VCaP (cell line): ENCODE measurements at regions not wholly inside any gene's neighbourhood (a gene's known extent, or its start where the extent isn't known, plus 50 kb on each side); places are given as distances from the start of the nearest gene placed in this dataset.

ENCODE experiments used
- H3K27ac ChIP-seq: fragments of 450-650 bp; 2 replicates; pipeline ENCODE4 v1.5.1; 2017
- CTCF ChIP-seq: fragments of 450-650 bp; conservative IDR thresholded peaks from 2 replicates; pipeline ENCODE4 v1.5.1; 2017; ENCODE audit warnings: mild to moderate bottlenecking, moderate library complexity

GRCh38 chr16:73215678-73216377 lies 167.9 kb upstream of the ZFHX3 start:
- H3K27ac ChIP-seq: peak overlapping the region; percentile 18; the same call in 1 of the 2 replicates
- TF ChIP-seq CTCF: no peak

GRCh38 chr16:73214825-73215677 lies 167.1 kb upstream of the ZFHX3 start:
- no peak overlapping the region for H3K27ac ChIP-seq
- no peak for TF ChIP-seq CTCF

GRCh38 chr16:73213732-73214455 lies 166.0 kb upstream of the ZFHX3 start:
- no peak for TF ChIP-seq CTCF
- peak overlapping the region; percentile 48; the same call in 1 of the 2 replicates for H3K27ac ChIP-seq

- no peak overlapping the region; the same call in 1 of the 2 replicates for H3K27ac ChIP-seq
- no peak for TF ChIP-seq CTCF
Measured at GRCh38 chr16:73212431-73212830, 164.5 kb upstream of the ZFHX3 start.

- no peak overlapping the region for H3K27ac ChIP-seq
- no peak for TF ChIP-seq CTCF
Measured at GRCh38 chr16:73210686-73211085, 162.8 kb upstream of the ZFHX3 start.

- TF ChIP-seq CTCF: no peak
- no peak overlapping the region for H3K27ac ChIP-seq
Measured at GRCh38 chr16:73210084-73210483, 162.2 kb upstream of the ZFHX3 start.

- no peak for TF ChIP-seq CTCF
Measured at GRCh38 chr16:73209190-73209589, 161.3 kb upstream of the ZFHX3 start.

More at GRCh38 chr16:73209190-73209589, 161.3 kb upstream of the ZFHX3 start:
- no peak overlapping the region for H3K27ac ChIP-seq
